ENCODE measurements at regions not wholly inside any gene's neighbourhood (a gene's known extent, or its start where the extent isn't known, plus 50 kb on each side); places are given as distances from the start of the nearest gene placed in this dataset.
A peak's percentile ranks its signal among the peaks of the same experiment; 100 is the strongest.

DNA sequence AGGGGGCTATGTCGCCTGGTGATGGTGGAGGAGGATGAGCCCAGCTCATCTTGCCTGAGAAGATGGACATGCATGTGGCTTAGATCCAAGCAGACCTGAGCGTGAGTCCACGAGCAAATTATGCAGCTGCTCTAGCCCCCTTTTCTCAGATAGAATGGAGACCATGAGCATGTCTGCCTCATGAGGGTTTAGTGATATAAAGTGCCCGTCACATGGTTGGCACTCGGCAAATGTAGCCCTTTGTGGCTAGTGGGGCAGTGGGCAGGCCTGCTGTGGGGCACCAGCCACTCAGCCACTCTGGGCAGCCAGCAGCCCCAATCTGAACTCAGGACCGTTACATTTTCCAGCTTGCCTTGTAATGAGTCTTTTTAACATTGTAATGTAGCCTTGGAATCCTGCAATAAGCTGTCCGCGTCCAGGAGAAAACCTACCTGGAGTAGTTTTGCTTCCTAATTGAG lies 92.1 kb upstream of the HS6ST1 start:
- whole genome bisulfite sequencing, 2 donors: 95 to 96% methylated on average over 8 of the region's 8 CpGs
- no peak overlapping the region for H3K4me3 ChIP-seq (ENCODE audit: low read depth, poor library complexity, severe bottlenecking)
- no peak for TF ChIP-seq POLR2A (IDR thresholded peaks at IDR 0.05)
- TF ChIP-seq, protein P1, sequence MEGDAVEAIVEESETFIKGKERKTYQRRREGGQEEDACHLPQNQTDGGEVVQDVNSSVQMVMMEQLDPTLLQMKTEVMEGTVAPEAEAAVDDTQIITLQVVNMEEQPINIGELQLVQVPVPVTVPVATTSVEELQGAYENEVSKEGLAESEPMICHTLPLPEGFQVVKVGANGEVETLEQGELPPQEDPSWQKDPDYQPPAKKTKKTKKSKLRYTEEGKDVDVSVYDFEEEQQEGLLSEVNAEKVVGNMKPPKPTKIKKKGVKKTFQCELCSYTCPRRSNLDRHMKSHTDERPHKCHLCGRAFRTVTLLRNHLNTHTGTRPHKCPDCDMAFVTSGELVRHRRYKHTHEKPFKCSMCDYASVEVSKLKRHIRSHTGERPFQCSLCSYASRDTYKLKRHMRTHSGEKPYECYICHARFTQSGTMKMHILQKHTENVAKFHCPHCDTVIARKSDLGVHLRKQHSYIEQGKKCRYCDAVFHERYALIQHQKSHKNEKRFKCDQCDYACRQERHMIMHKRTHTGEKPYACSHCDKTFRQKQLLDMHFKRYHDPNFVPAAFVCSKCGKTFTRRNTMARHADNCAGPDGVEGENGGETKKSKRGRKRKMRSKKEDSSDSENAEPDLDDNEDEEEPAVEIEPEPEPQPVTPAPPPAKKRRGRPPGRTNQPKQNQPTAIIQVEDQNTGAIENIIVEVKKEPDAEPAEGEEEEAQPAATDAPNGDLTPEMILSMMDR (IDR thresholded peaks at IDR 0.05): no peak
- peak in 1 of 2 donors; percentile 52 for DNase-seq (ENCODE audit: low spot score in 2 of 2)
- intact Hi-C loops (cut with DNase I; ENCODE audit: low total_unique reads): no loop called here

DNA sequence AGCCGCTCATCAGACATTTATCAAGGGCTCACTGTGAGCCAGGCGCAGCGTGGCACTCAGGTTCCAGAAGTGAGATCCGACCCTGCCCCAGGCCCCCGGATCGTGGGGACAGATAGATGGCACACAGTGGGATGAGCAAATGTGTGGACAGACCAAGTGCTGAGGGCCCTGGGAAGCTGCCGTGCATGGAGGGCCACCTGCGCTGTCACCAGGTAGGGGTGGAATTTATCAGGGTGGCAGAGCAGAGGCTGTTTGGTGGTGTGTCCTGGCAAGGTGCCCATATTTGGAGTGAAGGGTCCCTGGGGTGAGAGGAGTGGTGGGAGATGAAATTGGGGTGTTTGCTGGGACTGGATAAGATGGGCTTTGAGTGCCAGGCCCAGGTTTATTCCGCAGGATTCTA lies 92.8 kb upstream of the HS6ST1 start:
- H3K4me3 ChIP-seq (ENCODE audit: low read depth, poor library complexity, severe bottlenecking): no peak overlapping the region
- intact Hi-C loops (cut with DNase I; ENCODE audit: low total_unique reads): no loop called here
- 94 to 96% methylated on average over 9 of the region's 9 CpGs for WGBS, 2 donors
- TF ChIP-seq, protein P1 (IDR thresholded peaks at IDR 0.05): no peak
- peak in 1 of 2 donors; percentile 68 for DNase-seq (ENCODE audit: low spot score in 2 of 2)

DNA sequence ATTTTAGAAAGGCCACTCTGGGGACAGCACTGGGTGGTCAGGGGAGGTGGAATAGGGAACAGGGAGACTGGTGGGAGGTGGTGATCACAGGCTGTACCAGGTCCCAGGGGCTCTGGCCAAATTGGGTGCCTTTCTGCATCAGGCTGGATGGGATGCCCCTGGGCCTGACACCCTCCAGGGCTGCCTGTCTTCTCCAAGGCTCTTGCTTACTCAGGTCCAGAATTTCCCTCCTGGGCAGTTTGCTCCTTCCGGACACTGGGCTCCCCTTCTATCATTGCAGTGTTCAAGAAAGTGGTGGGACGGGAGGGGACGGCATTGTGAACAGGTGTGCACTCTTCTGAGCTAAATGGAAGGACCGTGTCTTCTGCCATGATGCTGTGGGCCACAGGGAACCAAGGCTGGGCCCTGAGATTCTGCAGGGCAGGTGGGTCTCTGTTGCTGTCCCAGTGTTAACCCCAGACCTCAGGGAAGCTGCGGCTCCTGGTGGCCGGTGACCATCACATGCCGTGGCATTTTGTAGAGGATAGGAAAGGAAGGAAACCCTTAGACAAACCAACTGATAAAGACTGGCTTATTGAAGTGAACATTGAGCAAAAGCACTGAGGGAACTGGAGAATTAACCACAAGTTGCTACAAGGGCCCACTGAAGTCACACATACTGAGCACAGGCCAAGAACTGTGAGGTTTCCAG lies 93.7 kb upstream of the HS6ST1 start:
- WGBS, 2 donors: 85 to 92% methylated on average over 7 of the region's 7 CpGs
- peak; percentile 10 to 77 for DNase-seq (ENCODE audit: low spot score in 2 of 2)
- H3K4me3 ChIP-seq (ENCODE audit: low read depth, poor library complexity, severe bottlenecking): no peak overlapping the region
- intact Hi-C loops (cut with DNase I; ENCODE audit: low total_unique reads): no loop called here
- no peak for TF ChIP-seq POLR2A (IDR thresholded peaks at IDR 0.05)
- TF ChIP-seq, protein P1 (IDR thresholded peaks at IDR 0.05): no peak

DNA sequence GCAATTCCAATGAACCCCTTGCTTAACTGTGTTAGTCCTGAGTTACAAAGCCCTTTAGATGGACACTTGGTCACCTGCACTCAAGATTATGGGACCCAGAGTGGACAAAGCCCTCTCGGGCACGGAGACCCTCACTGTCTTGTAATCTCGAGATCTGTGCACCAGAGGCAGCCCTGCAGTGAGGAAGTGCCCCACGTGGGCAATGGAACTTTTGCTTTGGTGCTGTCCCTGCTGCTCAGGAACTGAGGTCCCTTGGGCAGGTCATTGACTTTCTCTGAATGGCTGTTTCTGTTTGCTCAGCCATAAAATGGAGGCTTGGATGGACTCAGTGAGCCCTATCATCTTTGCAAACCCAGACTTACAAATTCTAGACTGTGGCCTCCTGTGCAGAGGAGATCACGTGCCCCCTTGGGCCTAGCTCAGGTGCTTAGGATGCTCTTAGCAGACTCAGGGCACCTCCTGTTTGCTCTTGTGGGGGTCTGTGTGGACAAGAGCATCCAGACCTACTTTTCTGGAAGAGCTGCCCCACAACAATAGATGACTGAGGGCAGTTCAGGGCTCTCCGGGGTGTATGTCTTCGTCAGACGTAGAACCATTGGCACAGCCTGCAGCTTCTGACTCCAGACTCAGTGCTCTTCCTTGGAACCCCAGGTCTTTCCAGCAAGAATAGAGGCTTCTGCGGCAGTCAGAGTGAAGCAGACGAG lies 94.5 kb upstream of the HS6ST1 start:
- peak in 1 of 2 donors; percentile 53 for DNase-seq (ENCODE audit: low spot score in 2 of 2)
- H3K4me3 ChIP-seq (ENCODE audit: low read depth, poor library complexity, severe bottlenecking): no peak overlapping the region
- intact Hi-C loops (cut with DNase I; ENCODE audit: low total_unique reads): no loop called here
- 92 to 96% methylated on average over 10 of the region's 10 CpGs for WGBS, 2 donors
- TF ChIP-seq, protein P1 (IDR thresholded peaks at IDR 0.05): no peak

DNA sequence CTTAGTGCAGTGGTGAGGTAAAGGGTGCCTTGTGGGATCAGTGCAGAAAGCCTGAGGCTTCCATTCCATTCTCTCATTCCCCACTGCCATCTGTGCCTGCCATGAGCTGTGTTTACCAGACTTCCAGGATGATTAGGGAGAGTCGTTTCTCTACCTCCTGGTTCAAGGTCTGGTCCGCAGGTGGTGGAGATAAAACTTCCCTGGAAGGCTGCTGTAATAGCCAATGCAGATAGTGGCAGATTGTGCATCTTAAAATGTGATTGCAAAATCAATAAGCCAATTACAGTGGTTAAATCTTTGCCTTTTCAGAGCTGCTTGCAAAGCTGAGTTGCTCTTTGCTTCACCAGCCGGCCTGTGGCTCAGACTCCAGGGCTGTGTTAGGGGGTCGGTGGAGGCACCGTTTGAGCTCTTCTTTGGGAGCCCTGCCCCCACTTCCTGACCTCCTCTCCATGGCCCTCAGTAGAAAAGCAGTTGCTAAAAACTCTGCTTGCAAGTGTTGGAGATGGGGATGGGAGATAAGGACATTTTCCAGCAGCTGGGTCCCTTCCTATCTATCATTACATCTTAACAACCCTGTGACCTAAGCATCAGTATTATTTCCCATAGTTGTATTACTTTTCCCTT lies 95.2 kb upstream of the HS6ST1 start:
- H3K4me3 ChIP-seq (ENCODE audit: low read depth, poor library complexity, severe bottlenecking): no peak overlapping the region
- peak in 1 of 2 donors; percentile 40 for DNase-seq (ENCODE audit: low spot score in 2 of 2)
- intact Hi-C loops (cut with DNase I; ENCODE audit: low total_unique reads): no loop called here
- TF ChIP-seq, protein P1 (IDR thresholded peaks at IDR 0.05): no peak
- TF ChIP-seq POLR2A (IDR thresholded peaks at IDR 0.05): no peak
- WGBS, 2 donors: 63 to 73% methylated on average over 5 of the region's 5 CpGs

All from lower leg skin (tissue), 4 donors.